Smooth muscle cell (in vitro differentiated cells): ENCODE measurements at regions not wholly inside any gene's neighbourhood (a gene's known extent, or its start where the extent isn't known, plus 50 kb on each side); places are given as distances from the start of the nearest gene placed in this dataset.

Source experiments
- DNase-seq: peaks from one replicate; lab custom pipeline; 2025; ENCODE audit not compliant: unreplicated experiment; lab: John Stamatoyannopoulos, UW
- H2AFZ ChIP-seq: fragments of 200-600 bp; sonication (generic); 2 replicates; pipeline ENCODE4 v1.6.0; 2016; ENCODE audit warnings: antibody characterized with exemption, low read depth, mild to moderate bottlenecking
- H3F3A ChIP-seq: fragments of 200-600 bp; sonication (generic); 2 replicates; pipeline ENCODE4 v1.6.0; 2017; ENCODE audit warnings: antibody characterized with exemption, low read depth
- H3K27ac ChIP-seq: fragments of 200-600 bp; sonication (generic); 2 replicates; pipeline ENCODE4 v1.5.1; 2016; ENCODE audit warnings: low read depth, mild to moderate bottlenecking
- H3K27me3 ChIP-seq: fragments of 200-600 bp; sonication (generic); 2 replicates; pipeline ENCODE4 v1.6.1; 2016; ENCODE audit warnings: low read depth, mild to moderate bottlenecking
- H3K36me3 ChIP-seq: fragments of 200-600 bp; sonication (generic); 2 replicates; pipeline ENCODE4 v1.5.1; 2016; ENCODE audit warnings: low read depth
- H3K4me1 ChIP-seq: fragments of 200-600 bp; sonication (generic); 2 replicates; pipeline ENCODE4 v1.5.1; 2016; ENCODE audit warnings: low read depth
- H3K4me2 ChIP-seq: fragments of 200-600 bp; sonication (generic); 2 replicates; pipeline ENCODE4 v1.6.0; 2016; ENCODE audit warnings: mild to moderate bottlenecking
- H3K4me3 ChIP-seq: fragments of 200-600 bp; sonication (generic); 2 replicates; pipeline ENCODE4 v1.5.1; 2016; ENCODE audit warnings: mild to moderate bottlenecking
- H3K79me2 ChIP-seq: fragments of 200-600 bp; sonication (generic); 2 replicates; pipeline ENCODE4 v1.6.0; 2016; ENCODE audit warnings: low read depth, mild to moderate bottlenecking
- H3K9ac ChIP-seq: fragments of 200-600 bp; sonication (generic); 2 replicates; pipeline ENCODE4 v1.6.0; 2016; ENCODE audit warnings: low read depth
- H3K9me3 ChIP-seq: fragments of 200-600 bp; sonication (generic); replicated peaks from 2 replicates; pipeline ENCODE4 v1.5.1; 2016; ENCODE audit warnings: low read depth
- H4K20me1 ChIP-seq: fragments of 200-600 bp; sonication (generic); 2 replicates; pipeline ENCODE4 v1.6.0; 2016; ENCODE audit warnings: low read depth
- WGBS: methylation state at CpG from one replicate; pipeline ENCODE4 v1.1.7; 2016; ENCODE audit warnings: low lambda C conversion rate; 5-methylcytosine and 5-hydroxymethylcytosine counted together
- TF ChIP-seq, protein P1 (sequence below): fragments of 200-600 bp; sonication (generic); IDR thresholded peaks from 2 replicates; pipeline ENCODE4 v1.5.1; 2017; ENCODE audit warnings: borderline replicate concordance, mild to moderate bottlenecking, antibody characterized with exemption; ENCODE audit not compliant: insufficient read depth, poor library complexity, severe bottlenecking

DNA sequence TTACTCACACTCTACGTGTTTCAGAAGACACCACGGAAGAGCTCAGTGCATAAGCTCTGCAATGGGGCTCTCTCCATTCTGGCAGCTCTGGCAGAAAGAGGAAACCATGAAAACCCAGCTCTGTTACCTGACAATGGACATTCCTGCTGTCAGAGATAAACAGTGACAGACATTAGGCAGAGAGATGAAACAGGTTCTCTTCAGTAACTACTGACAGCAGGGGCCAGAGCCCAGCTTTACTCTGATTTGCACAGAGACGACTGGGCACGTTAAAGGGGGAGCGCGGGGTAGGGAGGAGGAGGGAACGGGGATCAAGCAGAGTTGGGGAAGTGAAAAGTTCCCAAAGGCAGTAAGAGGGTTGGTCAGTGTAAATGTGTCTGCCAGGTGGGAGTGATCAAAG lies 206.1 kb downstream of the RAMP3 start:
- no peak for DNase-seq
- Histone ChIP-seq H3K4me1 (no peaks in the 10 kb centered on the region), H3K9me3 (peaks cover 2% of the 10 kb centered on the region), H4K20me1 (no peaks in the 10 kb centered on the region), H2AFZ (no peak overlapping the region), H3K9ac (no peak overlapping the region), H3K36me3 (no peaks in the 10 kb centered on the region), H3F3A (no peaks in the 10 kb centered on the region), H3K4me2 (no peak overlapping the region), H3K27ac (no peak overlapping the region), H3K27me3 (no peaks in the 10 kb centered on the region), H3K4me3 (no peak overlapping the region), H3K79me2 (no peaks in the 10 kb centered on the region)
- 44% methylated on average over 7 of the region's 7 CpGs for WGBS
- TF ChIP-seq, protein P1, sequence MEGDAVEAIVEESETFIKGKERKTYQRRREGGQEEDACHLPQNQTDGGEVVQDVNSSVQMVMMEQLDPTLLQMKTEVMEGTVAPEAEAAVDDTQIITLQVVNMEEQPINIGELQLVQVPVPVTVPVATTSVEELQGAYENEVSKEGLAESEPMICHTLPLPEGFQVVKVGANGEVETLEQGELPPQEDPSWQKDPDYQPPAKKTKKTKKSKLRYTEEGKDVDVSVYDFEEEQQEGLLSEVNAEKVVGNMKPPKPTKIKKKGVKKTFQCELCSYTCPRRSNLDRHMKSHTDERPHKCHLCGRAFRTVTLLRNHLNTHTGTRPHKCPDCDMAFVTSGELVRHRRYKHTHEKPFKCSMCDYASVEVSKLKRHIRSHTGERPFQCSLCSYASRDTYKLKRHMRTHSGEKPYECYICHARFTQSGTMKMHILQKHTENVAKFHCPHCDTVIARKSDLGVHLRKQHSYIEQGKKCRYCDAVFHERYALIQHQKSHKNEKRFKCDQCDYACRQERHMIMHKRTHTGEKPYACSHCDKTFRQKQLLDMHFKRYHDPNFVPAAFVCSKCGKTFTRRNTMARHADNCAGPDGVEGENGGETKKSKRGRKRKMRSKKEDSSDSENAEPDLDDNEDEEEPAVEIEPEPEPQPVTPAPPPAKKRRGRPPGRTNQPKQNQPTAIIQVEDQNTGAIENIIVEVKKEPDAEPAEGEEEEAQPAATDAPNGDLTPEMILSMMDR = no peak

DNA sequence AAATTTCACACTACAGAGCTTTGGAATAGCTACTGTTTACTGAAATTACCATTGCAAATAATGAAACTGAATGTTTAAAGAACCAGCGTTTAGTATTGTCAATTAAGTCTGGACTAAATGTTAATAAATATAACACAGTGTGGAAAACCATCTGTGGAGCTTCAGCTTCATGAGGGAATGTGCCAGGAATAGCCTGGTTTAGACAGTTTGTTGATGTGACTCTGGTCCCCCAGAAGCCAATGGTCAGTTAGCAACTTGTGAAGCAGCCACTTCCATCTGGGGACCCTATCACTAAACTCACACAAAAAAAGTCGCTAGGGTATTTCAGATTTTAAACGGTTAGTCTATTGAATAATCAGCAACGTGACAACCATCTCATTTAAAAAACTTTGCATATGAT lies 207.8 kb downstream of the RAMP3 start:
- H3K4me3 ChIP-seq = no peak overlapping the region
- no peak overlapping the region for H3K27ac ChIP-seq
- no peaks in the 10 kb centered on the region for H3K4me1 ChIP-seq
- TF ChIP-seq, protein P1 = no peak
- no peaks in the 10 kb centered on the region for H3K9me3 ChIP-seq
- no peaks in the 10 kb centered on the region for H3F3A ChIP-seq
- H3K36me3 ChIP-seq = no peaks in the 10 kb centered on the region
- H3K79me2 ChIP-seq = no peaks in the 10 kb centered on the region
- H3K4me2 ChIP-seq = no peak overlapping the region
- H4K20me1 ChIP-seq = no peaks in the 10 kb centered on the region
- no peak for DNase-seq
- no peak overlapping the region for H3K9ac ChIP-seq
- 84% methylated on average over 4 of the region's 4 CpGs for WGBS
- no peak overlapping the region for H2AFZ ChIP-seq
- H3K27me3 ChIP-seq = no peaks in the 10 kb centered on the region

GRCh38 chr7:45366475-45366874 lies 207.7 kb upstream of the ADCY1 start:
- no peaks in the 10 kb centered on the region for H3K27me3 ChIP-seq
- no peaks in the 10 kb centered on the region for H3K9me3 ChIP-seq
- H3K79me2 ChIP-seq = no peaks in the 10 kb centered on the region
- no peak overlapping the region for H3K4me2 ChIP-seq
- no peaks in the 10 kb centered on the region for H4K20me1 ChIP-seq
- no peak for DNase-seq
- no peaks in the 10 kb centered on the region for H3K36me3 ChIP-seq
- no peak overlapping the region for H3K27ac ChIP-seq
- H3F3A ChIP-seq = no peaks in the 10 kb centered on the region
- no peak overlapping the region for H3K9ac ChIP-seq
- TF ChIP-seq, protein P1 = no peak
- no peak overlapping the region for H3K4me3 ChIP-seq
- no peak overlapping the region for H2AFZ ChIP-seq
- WGBS = 89% methylated on average over 3 of the region's 3 CpGs
- H3K4me1 ChIP-seq = no peaks in the 10 kb centered on the region

GRCh38 chr7:45367026-45367425 lies 207.1 kb upstream of the ADCY1 start:
- no peaks in the 10 kb centered on the region for H3K4me1 ChIP-seq
- no peak for DNase-seq
- no peak overlapping the region for H3K4me3 ChIP-seq
- H4K20me1 ChIP-seq = no peaks in the 10 kb centered on the region
- no peaks in the 10 kb centered on the region for H3K79me2 ChIP-seq
- no peak overlapping the region for H3K9ac ChIP-seq
- no peaks in the 10 kb centered on the region for H3K36me3 ChIP-seq
- no peaks in the 10 kb centered on the region for H3F3A ChIP-seq
- H2AFZ ChIP-seq = no peak overlapping the region
- WGBS = 80% methylated on average over 5 of the region's 5 CpGs
- no peak overlapping the region for H3K27ac ChIP-seq
- H3K27me3 ChIP-seq = no peaks in the 10 kb centered on the region
- TF ChIP-seq, protein P1 = no peak
- no peaks in the 10 kb centered on the region for H3K9me3 ChIP-seq
- H3K4me2 ChIP-seq = no peak overlapping the region
